ENCODE measurements at regions not wholly inside any gene's neighbourhood (a gene's known extent, or its start where the extent isn't known, plus 50 kb on each side); places are given as distances from the start of the nearest gene placed in this dataset.

DNA sequence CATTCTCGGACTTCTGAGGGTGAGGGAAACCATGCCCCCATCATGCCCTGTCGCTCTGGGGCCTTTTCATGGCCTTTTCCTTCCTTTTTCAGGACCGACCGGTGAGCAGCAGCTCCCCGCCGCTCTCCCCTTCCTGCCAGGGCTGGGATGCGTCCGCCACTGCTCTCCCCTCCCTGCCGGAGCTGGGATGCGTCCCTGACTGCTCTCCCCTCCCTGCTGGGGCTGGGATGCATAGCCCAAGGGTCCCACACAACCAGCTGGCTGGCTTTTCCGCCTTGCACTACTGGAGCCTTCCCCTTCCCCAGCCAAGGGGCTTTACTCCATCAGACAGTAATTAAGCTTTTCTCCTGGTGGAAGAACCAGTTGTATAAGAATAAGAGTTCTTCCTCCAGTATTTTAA is 129.7 kb upstream of the COBL start:
- TF ChIP-seq, protein P1, sequence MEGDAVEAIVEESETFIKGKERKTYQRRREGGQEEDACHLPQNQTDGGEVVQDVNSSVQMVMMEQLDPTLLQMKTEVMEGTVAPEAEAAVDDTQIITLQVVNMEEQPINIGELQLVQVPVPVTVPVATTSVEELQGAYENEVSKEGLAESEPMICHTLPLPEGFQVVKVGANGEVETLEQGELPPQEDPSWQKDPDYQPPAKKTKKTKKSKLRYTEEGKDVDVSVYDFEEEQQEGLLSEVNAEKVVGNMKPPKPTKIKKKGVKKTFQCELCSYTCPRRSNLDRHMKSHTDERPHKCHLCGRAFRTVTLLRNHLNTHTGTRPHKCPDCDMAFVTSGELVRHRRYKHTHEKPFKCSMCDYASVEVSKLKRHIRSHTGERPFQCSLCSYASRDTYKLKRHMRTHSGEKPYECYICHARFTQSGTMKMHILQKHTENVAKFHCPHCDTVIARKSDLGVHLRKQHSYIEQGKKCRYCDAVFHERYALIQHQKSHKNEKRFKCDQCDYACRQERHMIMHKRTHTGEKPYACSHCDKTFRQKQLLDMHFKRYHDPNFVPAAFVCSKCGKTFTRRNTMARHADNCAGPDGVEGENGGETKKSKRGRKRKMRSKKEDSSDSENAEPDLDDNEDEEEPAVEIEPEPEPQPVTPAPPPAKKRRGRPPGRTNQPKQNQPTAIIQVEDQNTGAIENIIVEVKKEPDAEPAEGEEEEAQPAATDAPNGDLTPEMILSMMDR (IDR thresholded peaks at IDR 0.05) = no peak
- no peak for TF ChIP-seq POLR2A (IDR thresholded peaks at IDR 0.05)
